Liver (tissue), 8 donors: ENCODE measurements at regions not wholly inside any gene's neighbourhood (a gene's known extent, or its start where the extent isn't known, plus 50 kb on each side); places are given as distances from the start of the nearest gene placed in this dataset.

Source experiments
- DNase-seq: peaks from one replicate; pipeline ENCODE4 v3.0.0-alpha.2; 2017; ENCODE audit warnings: low spot score
- H3K27ac ChIP-seq, 2 donors: one replicate each; pipeline ENCODE4 v1.7.0; 2013; ENCODE audit warnings: inconsistent platforms in 2 of 2, low read length in 2 of 2, control low read depth in 1 of 2, low read depth in 1 of 2, mild to moderate bottlenecking in 1 of 2
- H3K27me3 ChIP-seq, 4 donors: one replicate each; pipeline versions ENCODE4 v1.6.1 to v1.7.0; 2013; ENCODE audit warnings: low read length in 3 of 4, inconsistent platforms in 1 of 4, mild to moderate bottlenecking in 1 of 4, moderate library complexity in 1 of 4; ENCODE audit not compliant: control insufficient read depth in 4 of 4, insufficient read depth in 4 of 4
- H3K36me3 ChIP-seq, 4 donors: one replicate each; pipeline versions ENCODE4 v1.6.1 to v1.7.0; 2013; ENCODE audit warnings: low read length in 3 of 4, mild to moderate bottlenecking in 3 of 4, low read depth in 1 of 4, moderate library complexity in 1 of 4; ENCODE audit not compliant: control insufficient read depth in 4 of 4, insufficient read depth in 3 of 4
- H3K4me1 ChIP-seq, 4 donors: one replicate each; pipeline versions ENCODE4 v1.6.1 to v1.7.0; 2013; ENCODE audit warnings: low read length in 3 of 4, mild to moderate bottlenecking in 3 of 4, moderate library complexity in 1 of 4; ENCODE audit not compliant: control insufficient read depth in 4 of 4, insufficient read depth in 4 of 4
- H3K4me3 ChIP-seq, 3 donors: one replicate each; pipeline versions ENCODE4 v1.6.1 to v1.7.0; 2013; ENCODE audit warnings: low read length in 3 of 3, control low read depth in 1 of 3, low read depth in 1 of 3, mild to moderate bottlenecking in 1 of 3
- H3K9ac ChIP-seq, 2 donors: one replicate each; pipeline ENCODE4 v1.7.0; 2013; ENCODE audit warnings: low read length in 2 of 2, mild to moderate bottlenecking in 2 of 2, moderate library complexity in 2 of 2, control low read depth in 1 of 2, low read depth in 1 of 2
- H3K9me3 ChIP-seq, 4 donors: one replicate each; pipeline versions ENCODE4 v1.6.1 to v1.7.0; 2013; ENCODE audit warnings: low read length in 3 of 4; ENCODE audit not compliant: control insufficient read depth in 4 of 4
- ATF3 ChIP-seq: IDR thresholded peaks from 2 replicates; pipeline ENCODE4 v1.6.1; 2016; ENCODE audit warnings: antibody characterized with exemption
- CTCF ChIP-seq: fragments of 150-350 bp; IDR thresholded peaks from 2 replicates; pipeline ENCODE4 v1.5.1; 2017; ENCODE audit warnings: improper control_type of control experiment, low read depth, low read length; ENCODE audit not compliant: missing input control
- EGR1 ChIP-seq, 2 donors: IDR thresholded peaks; 2 replicates each; pipeline ENCODE4 v1.6.1; 2016 to 2018; ENCODE audit warnings: antibody characterized with exemption in 2 of 2, low read depth in 2 of 2
- FOXA2 ChIP-seq: IDR thresholded peaks from 2 replicates; pipeline ENCODE4 v1.6.1; 2016; ENCODE audit warnings: antibody characterized with exemption
- GABPA ChIP-seq, 2 donors: IDR thresholded peaks in 1 of 2; conservative IDR thresholded peaks in 1 of 2; 2 replicates each; pipeline ENCODE4 v1.6.1; 2016; ENCODE audit warnings: antibody characterized with exemption in 2 of 2, mild to moderate bottlenecking in 1 of 2, moderate library complexity in 1 of 2
- JUND ChIP-seq, 2 donors: IDR thresholded peaks; 2 replicates each; pipeline ENCODE4 v1.6.1; 2016; ENCODE audit warnings: antibody characterized with exemption in 2 of 2
- MAX ChIP-seq: IDR thresholded peaks from 2 replicates; pipeline ENCODE4 v1.6.1; 2016; ENCODE audit warnings: antibody characterized with exemption
- NR2F2 ChIP-seq: IDR thresholded peaks from 2 replicates; pipeline ENCODE4 v1.6.1; 2016; ENCODE audit warnings: antibody characterized with exemption
- REST ChIP-seq: IDR thresholded peaks from 2 replicates; pipeline ENCODE4 v1.6.1; 2016; ENCODE audit warnings: antibody characterized with exemption, mild to moderate bottlenecking
- SP1 ChIP-seq: IDR thresholded peaks from 2 replicates; pipeline ENCODE4 v1.6.1; 2018; ENCODE audit warnings: antibody characterized with exemption, mild to moderate bottlenecking
- YY1 ChIP-seq: IDR thresholded peaks from 2 replicates; pipeline ENCODE4 v1.6.1; 2016; ENCODE audit warnings: antibody characterized with exemption, mild to moderate bottlenecking
- WGBS: extraction: QIAGEN DNeasy Blood & Tissue Kit; methylation state at CpG from one replicate; pipeline ENCODE4 v1.1.7; 2013; 5-methylcytosine and 5-hydroxymethylcytosine counted together
- donor health status: healthy.
- donor health status: healthy.
- donor health status: healthy.
- donor health status: healthy.
- donor health status: healthy.

- no peak for TF ChIP-seq REST
These were observed 83.8 kb upstream of the PMFBP1 start (continued) for GRCh38 chr16:72255786-72256185.

GRCh38 chr16:72247821-72248253 is 75.9 kb upstream of the PMFBP1 start:
- TF ChIP-seq JUND (IDR thresholded peaks at IDR 0.05), result no peak
- no peak for TF ChIP-seq MAX
- TF ChIP-seq YY1, result no peak
- TF ChIP-seq REST, result no peak
- TF ChIP-seq EGR1 (IDR thresholded peaks at IDR 0.05; ENCODE audit: low read depth in 2 of 2), result no peak
- no peak for TF ChIP-seq GABPA (IDR thresholded peaks at IDR 0.05 in 1 of 2, conservative IDR thresholded peaks at IDR 0.05 in 1 of 2)
- no peak for TF ChIP-seq FOXA2
- no peak for TF ChIP-seq SP1
- no peak for TF ChIP-seq ATF3
- TF ChIP-seq CTCF, result no peak
- no peak for TF ChIP-seq NR2F2
- no peaks in the 10 kb centered on the region for H3K9me3 ChIP-seq
- H3K4me1 ChIP-seq, result no peaks in the 10 kb centered on the region
- no peaks in the 10 kb centered on the region for H3K27me3 ChIP-seq
- WGBS, result 81% methylated on average over 5 of the region's 5 CpGs
- H3K9ac ChIP-seq, result no peak overlapping the region
- no peak for DNase-seq
- H3K36me3 ChIP-seq, result no peaks in the 10 kb centered on the region
- H3K27ac ChIP-seq, result no peak overlapping the region
- no peak overlapping the region for H3K4me3 ChIP-seq
